HG02938 (cell line): ENCODE measurements at regions not wholly inside any gene's neighbourhood (a gene's known extent, or its start where the extent isn't known, plus 50 kb on each side); places are given as distances from the start of the nearest gene placed in this dataset.

Experiments
- ATAC-seq: cut with Tn5 transposase; IDR thresholded peaks from one replicate; pipeline ENCODE4 v1.9.1; 2021; ENCODE audit warnings: mild to moderate bottlenecking, moderate library complexity; ENCODE audit not compliant: unreplicated experiment

DNA sequence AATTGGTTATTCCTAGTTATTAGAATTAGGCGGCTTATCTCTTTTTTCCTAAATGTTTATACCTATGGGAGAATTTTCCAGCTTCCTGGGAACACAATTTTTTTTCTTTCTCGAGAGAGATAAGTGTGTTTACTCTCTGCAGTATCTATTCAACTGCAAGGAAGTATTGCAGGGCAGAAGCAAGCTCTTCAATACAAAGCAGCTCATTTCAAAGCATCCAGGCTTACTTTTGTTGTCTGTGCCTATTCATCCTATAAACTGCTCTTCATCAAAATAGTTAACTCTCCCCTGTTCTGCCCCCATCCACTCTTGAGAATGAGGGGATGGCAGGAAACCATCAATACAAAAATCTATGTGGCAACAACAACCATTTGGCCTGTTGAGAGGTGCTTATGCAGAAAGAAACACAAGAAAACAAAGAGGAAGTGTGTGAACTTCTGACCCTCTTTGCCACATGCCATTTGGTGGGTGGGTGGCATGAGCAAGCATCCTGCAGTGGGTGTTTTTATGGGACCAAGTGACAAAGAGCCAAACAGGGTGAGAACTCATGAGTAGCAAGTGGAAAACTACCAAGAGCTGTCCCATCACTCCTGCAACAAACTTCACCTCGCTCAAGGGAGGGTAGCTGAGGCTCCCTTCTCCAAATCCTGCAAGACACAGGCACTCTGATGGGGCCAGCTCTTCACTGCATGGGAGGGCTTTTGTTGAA is 50.6 kb upstream of the MRPS6 start:
- no peak for ATAC-seq

DNA sequence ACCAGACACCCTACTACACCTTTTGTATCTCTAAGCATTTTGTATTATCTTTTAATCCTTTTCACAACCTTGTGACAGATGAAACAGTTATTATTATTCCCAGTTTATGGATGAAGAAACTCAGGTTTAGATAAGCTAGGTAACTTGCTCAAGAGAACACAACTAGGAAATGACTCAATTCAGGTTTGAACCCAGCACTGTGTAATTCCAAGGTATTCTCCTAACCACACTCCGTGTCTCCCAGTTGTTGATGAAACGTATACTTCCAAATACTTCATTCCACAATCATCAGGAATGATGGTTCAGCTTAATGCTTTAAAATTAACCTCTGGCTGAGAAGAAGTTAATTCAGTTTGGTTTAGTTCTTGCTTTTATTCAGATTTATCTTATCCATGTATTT is 51.7 kb upstream of the MRPS6 start:
- no peak for ATAC-seq

DNA sequence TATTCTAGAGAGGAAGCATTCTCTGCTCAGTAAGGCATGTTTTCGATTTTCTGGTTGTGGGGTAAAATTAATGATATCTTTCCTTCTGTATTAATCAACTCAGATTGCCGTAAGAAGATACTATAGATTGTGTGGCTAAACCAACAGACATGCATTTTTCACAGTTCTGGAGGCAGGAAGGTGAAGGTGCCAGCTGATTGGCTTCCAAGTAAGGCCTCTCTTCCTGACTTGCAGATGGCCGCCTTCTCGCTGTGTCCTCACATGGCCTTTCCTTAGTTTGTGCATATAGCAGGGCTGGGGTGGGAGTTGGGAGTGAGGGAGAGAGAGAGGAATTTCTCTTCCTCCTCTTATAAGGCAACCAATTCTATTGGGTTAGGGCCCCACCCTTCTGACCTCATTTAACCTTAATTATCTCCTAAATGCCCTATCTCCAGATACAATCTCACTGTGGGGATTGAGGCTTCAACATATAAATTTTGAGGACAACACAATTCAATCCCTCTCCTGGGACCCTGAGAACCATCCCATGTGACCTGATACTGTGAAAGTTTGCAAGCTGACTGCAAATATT is 52.3 kb upstream of the MRPS6 start:
- no peak for ATAC-seq

DNA sequence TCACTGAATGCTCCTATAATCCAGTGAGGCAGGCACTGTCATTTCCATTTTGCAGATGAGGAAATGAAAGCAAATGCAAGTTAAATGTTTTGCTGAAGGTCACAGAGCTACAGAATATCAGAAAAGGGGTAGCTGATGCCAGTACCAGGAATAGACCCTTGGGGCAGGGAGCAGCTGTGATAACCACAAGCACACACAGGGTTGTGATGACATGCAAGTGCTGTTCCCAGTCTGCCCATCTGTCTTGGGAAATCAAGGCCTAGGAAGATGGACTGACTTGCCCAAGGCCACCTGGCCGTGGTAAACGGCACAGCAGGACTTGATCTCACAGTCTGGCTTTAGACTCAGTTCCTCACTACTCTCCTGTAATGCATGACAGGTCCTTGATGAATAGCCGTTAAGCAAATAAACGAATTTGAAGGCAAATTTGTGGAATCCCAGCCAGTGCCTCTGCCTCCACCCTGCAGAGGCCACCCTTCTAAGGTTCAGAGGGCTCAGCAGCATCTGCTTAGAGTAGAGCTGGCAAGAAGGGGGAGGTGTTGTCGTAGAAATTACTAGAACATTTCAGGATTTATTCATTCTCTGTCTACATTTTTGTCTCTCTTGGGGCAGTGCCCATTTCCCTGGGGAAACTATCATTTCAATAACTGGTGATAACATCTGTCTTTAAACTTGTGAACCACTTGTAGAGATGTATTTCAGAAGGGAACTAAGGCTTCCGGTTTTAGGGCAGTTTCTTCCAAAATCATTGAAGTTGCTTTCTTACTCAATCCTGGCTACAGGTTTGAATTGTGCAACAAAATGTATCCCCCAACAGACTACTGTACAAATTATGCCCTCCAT is 53.2 kb upstream of the MRPS6 start:
- ATAC-seq = peak; percentile 39

DNA sequence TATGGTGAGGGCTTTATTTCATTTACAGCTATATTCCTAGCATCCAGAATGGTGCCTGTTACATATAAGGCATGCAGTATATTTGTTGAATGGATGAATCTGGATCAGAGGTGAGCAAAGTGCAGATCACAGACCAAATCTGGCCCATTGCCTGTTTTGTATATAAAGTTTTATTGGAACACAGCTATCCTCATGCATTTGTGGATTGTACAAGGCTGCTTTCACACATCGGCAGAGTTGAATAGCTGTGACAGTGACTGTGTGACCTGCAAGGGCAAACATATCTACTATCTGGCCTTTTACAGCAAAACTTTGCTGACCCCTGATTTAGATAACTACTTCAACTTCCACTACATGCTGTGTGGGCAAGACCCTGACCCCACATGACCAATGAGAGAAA is 54.0 kb upstream of the MRPS6 start:
- no peak for ATAC-seq

DNA sequence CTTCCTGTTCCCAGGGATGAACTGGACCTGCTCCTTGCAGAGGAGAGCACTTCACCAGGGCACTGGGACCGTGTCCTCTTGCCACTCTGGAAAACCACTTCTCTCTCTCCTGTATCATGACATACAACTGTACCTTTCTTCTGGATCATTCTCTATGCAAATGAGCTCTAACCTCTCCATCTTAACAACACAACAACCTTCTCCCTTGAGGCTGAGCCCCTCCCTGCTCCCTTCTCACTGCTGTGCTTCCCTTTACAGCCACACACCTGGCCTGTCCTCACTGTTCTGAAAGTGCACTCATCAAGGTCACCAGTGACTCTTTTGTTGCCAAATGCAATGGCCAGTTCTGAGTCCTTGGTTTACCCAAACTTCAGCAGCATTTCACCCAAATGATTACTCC is 54.5 kb upstream of the MRPS6 start:
- no peak for ATAC-seq

DNA sequence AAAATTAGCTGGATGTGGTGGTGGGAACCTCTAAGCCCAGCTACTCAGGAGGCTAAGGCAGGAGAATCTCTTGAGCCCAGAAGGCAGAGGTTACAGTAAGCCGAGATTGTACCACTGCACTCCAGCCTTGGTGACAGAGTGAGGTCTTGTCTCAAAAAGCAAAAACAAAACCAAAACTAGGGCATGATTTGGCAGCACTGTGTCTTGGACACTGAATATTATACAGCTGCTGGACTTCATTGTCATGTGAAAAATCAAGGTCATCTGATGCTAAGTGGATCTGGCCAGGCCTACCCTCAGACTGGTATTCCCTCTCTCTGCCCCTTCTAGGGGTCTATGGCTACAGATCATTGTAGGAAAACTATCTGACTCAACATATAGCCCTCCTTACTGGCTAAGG is 55.2 kb upstream of the MRPS6 start:
- ATAC-seq = no peak

DNA sequence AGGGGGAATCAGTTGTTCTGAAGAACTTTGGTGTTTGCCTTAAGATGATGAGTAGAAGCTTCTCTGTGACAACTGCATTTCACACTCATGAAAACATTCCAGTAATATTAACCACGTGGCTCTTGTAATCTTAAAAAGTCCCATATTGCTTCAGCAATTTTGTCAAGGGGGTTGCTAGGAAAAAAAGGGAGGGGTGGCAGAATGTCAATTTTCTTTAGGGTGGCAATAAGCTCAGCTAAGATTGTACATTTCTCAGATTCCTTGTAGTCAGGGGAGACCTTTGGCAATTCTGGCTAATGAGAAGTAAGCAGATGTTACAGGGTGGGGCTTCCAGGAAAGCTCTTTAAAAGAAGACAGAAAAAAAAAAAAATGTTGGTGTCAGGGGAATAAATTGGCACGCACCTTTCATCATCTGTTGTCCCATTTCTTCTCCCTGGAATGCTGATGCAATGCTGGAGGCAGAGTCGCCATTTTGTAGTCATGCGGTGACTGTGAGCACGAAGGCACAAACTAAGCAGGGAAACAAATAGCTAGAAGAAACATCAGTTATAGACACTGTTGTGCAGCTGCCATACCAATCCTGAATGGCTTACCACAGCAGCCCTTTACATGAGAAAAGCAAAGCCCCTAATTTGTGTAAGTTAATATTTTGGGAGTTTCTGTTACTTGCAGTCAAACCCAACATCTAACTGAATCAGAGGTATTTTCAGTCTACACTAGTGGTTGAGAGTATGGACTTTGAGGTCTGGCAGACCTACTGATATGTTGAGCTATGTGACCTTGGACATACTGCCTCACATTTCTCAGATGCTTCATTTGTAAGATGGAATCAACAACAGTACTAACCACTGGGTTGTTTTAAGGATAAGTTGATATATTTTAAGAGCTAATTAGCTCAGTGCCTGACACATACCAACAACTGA is 56.1 kb upstream of the MRPS6 start:
- ATAC-seq = no peak

DNA sequence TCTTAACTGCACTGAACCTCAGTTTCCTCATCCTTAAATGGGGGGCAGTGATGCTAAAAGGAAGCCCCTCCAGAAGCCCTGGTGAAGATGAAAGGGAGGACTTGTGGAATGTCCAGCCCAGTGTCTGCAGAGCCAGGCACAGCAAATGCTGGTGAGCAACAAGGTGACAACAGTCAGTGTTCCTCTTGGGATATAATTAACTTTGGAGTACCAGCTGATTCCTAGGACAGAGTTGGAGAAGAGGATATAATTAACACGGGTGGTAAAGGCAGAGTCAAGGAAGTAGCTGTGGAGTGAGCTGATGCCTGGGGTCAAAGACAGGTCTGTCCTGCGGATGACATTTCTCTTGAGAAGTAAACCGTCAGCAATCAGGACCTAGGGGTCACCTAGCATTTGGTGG is 60.7 kb upstream of the MRPS6 start:
- ATAC-seq = no peak

DNA sequence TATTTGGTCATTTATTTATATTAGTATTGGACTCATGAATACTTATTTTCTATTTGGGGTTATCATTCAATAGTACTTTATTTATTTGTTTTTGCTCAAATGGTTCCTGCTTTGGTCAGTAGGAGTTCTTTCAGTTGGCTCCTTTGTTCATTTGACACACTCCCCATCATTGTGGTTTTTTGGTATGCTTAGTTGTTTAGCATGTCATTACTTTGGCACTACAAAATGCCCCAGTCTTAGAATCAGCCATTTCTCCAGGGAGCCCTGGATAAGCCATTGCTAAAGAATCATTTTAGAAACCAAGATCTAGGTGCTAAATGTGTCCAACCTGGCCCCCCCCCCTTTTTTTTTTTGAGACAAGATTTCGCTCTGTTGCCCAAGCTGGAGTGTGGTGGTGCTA is 61.7 kb upstream of the MRPS6 start:
- ATAC-seq = no peak

DNA sequence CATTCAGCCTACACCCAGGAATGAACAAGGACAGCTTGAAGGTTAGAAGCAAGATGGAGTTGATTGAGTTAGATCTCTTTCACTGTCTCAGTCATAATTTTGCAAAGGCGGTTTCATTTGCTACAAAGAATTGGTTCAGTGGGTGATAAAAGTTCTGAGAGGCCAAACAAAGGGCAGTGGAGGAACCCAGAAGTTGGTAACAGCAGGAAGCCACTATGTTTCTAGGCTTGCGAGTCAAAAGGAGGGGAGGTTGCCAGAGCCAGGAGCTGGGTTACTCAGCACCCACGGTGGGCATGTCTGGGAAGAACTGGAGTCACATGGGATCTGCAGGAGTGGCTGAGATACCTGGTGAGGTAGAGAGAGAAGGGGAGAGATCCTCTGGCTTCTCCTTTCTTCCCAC is 64.2 kb upstream of the MRPS6 start:
- no peak for ATAC-seq

DNA sequence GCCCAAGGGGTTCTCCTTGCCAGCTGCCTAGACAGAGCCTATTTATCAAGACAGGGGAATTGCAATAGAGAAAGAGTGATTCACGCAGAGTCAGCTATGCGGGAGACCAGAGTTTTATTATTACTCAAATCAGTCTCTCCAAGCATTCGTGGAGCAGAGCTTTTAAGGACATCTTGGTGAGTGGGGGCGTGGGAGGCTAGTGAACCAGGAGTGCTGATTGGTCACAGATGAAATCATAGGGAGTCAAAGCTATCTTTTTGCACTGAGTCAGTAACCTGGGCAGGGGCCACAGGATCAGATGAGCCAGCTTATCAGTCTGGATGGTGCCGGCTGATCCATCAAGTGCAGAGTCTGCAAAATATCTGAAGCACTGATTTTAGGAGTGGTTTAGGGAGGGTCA is 64.8 kb upstream of the MRPS6 start:
- ATAC-seq = no peak

DNA sequence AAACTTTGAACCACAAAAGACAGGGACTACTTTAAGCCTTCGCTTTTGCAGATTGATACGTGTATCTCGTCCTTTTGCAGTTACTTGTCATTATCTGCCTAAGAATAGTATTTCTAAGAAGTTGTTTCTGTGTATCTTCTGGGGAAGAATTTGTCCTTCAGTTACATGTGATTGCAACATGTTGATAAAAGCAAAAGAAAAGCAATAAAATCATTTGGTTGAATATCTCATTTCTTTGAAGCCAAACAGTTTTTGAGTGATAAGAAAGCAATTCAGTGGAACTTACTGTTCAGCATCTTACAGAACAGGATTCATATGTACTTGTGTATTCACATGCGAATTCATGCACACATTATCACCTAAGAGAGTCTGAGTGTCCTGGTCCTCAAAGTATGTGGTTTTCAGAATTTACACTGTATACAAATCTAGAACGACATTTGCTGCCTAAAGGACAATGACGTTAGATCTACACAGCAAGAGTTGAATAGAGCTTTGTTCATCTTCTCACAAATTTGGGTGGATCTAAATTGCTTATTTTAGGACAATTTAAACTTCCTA is 66.7 kb upstream of the MRPS6 start:
- ATAC-seq = no peak

DNA sequence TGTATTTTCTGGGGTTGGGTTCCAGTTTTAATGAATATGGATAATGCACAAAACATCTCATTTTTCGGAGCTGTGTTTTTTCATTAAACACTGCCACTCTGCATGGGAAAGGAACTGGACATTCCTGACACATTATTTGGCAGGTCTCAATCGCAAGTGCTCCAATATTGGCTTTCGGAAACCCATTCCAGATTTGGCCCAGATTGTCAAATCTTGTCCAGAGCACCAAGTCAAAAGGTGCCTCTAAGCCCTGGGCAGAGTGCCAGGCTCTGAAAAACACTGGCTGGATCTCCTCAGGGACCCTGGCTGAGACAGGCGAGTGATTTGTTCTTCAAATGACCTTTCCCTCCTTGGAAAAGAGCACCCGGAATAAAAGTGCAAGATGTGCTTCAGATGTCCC is 68.4 kb upstream of the MRPS6 start:
- no peak for ATAC-seq

DNA sequence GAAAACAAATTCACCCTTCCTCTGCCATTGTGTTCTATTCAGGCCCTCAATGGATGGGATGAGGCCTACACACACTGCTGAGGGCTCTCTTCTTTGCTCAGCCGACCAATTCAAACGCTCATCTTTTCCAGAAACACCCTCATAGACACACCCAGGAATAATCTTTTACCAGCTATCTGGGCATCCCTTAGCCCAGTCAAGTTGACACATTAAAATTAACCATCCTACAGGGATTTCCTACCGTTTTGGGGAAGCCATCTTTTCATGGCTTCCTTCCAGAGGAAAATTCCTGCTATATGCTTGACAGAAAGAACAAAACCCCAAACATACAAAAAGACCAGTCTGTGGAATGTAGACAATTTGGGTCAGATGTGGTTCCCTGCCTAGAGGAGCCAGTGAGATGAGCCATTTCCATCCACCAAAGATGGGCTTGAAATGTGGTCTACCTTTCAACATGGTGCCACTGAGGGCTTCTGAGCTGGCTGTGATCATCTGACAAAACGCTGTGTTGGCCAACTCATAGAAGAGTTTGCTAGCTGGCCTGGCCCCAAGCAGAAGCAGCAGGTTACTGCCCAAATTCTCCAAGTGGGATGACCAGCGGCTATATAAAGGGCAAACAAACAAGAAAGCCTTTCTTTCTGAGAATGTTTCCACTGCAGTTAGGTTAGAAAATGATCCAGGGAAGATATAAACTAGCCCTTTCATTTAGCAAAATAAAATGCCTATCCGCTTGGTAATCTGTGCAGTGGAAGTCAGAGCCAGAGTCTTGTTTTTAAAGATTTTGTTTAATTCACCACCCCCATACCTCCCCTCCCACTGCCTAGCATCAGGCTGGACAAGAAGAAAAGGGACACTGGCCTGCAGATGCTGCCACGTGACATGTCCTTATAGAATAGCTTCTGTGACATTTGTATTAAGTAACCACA is 69.1 kb upstream of the MRPS6 start:
- no peak for ATAC-seq

DNA sequence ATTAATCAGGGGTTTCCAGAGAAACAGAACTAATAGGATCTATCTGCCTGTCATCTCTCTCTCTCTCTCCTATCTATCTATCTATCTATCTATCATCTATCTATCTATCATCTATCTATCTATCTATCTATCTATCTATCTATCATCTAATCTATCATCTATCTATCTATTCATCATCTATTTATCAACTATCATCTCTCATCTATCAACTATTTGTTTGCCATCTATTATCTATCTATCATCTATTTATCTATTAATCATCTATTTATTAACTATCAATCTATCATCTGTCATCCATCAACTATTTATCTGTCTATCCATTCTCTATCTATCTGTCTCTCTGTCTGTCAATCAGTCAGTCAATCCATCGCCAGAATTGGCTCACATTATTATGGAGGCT is 70.0 kb upstream of the MRPS6 start:
- no peak for ATAC-seq

DNA sequence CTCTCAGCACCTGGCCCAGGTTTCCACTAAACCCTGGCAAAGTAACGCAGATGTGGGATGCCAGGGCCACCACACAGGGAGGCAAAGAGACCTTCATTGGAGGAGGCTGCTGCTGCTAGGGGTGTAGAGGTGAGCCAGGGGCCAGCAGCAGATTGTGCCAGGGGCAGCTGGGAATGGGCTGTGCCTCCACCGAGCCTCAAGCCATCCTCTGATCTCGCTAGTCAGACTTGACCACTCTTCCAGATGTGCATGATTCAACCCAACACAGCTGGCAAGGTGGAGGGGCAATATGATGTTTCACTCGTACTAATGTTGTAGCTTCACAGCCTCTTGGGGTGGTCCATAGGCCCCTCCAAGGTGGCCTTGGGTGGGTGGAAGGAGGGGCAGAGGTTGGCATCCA is 73.0 kb upstream of the MRPS6 start:
- no peak for ATAC-seq

DNA sequence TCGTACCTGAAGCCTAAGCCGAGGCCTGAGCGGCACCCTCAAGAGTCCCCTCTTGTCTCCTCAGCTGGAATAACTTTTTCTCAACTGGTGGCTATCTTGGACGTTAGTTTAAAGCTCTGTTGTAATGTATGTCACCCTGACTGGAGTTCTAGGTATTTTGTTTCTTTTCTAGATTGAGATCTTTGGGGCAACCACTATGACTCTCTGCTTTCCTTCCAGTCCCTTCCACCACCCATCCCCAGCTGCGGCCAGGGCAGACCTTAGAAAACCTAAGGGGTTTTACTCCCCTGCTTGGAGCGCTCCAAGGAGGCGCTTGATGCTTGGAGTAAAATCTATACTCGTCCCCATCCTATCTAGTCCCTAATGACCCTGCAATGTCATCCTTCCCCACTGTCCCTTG is 74.6 kb upstream of the MRPS6 start:
- no peak for ATAC-seq

DNA sequence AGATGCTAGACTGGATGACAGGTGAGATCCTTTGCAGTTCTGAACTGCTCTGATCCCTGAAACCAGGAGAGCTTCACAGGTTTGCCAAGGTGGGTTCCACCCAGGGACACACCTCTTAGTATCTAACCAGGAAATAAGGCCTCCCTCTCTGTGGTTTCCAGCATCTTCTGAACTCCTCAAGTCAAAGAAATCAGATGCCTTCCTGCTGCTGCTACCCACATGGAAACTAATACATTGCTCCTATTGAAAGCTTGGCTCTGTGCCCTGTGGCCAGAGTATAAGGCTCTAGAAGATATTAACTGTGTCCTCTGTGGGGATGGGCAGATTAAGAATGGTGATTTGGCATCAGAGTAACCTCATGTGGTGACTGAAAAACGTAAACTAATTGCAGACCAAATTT is 75.0 kb upstream of the MRPS6 start:
- ATAC-seq = no peak

DNA sequence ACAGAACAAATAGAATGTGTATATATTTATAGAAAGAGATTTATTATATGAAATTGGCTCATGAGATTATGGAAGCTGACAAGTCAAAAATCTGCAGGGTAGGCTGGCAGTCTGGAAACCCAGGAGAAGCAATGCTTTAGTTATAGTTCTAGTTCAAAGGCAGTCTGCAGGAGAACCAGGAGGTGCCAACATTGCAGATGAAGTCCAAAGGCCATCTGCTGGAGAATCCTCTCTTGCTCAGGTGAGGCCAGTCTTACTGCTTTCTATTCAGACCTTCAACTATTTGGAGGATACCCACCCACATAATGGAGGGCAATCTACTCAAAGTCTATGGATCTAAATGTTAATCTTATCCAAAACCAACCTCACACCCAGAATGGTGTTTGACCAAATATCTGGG is 75.9 kb upstream of the MRPS6 start:
- ATAC-seq = no peak
